ENCODE measurements at regions not wholly inside any gene's neighbourhood (a gene's known extent, or its start where the extent isn't known, plus 50 kb on each side); places are given as distances from the start of the nearest gene placed in this dataset.
"Not testable (repeated sequence)": the region's sequence is repeated elsewhere in the genome, so short reads cannot be mapped to it uniquely, and the experiment has no call there.

- no peak for TF ChIP-seq CTCF (IDR thresholded peaks at IDR 0.05; ENCODE audit: insufficient read depth, low read depth, low read length, missing control alignments)
- DNase-seq (ENCODE audit: low read depth): no peak
- H3K4me3 ChIP-seq (ENCODE audit: low read depth, low read length): no peak overlapping the region
Observed at GRCh38 chr11:23884341-23884740, 612.5 kb upstream of the LUZP2 start.

GRCh38 chr11:23885801-23886200 lies 611.1 kb upstream of the LUZP2 start:
- no peak for DNase-seq (ENCODE audit: low read depth)
- no peak for TF ChIP-seq CTCF (IDR thresholded peaks at IDR 0.05; ENCODE audit: insufficient read depth, low read depth, low read length, missing control alignments)
- no peak overlapping the region for H3K4me3 ChIP-seq (ENCODE audit: low read depth, low read length)

- not testable (repeated sequence) for DNase-seq (ENCODE audit: low read depth); H3K4me3 ChIP-seq (ENCODE audit: low read depth, low read length)
Observed at GRCh38 chr11:23887122-23887521, 609.7 kb upstream of the LUZP2 start.

- H3K4me3 ChIP-seq (ENCODE audit: low read depth, low read length): no peak overlapping the region
- DNase-seq (ENCODE audit: low read depth): no peak
- no peak for TF ChIP-seq CTCF (IDR thresholded peaks at IDR 0.05; ENCODE audit: insufficient read depth, low read depth, low read length, missing control alignments)
Observed at GRCh38 chr11:23893126-23893525, 603.7 kb upstream of the LUZP2 start.

- no peak for DNase-seq (ENCODE audit: low read depth)
- no peak for TF ChIP-seq CTCF (IDR thresholded peaks at IDR 0.05; ENCODE audit: insufficient read depth, low read depth, low read length, missing control alignments)
- H3K4me3 ChIP-seq (ENCODE audit: low read depth, low read length): no peak overlapping the region
Observed at GRCh38 chr11:23897453-23898286, 599.2 kb upstream of the LUZP2 start.

- no peak overlapping the region for H3K4me3 ChIP-seq (ENCODE audit: low read depth, low read length)
- DNase-seq (ENCODE audit: low read depth): no peak
- TF ChIP-seq CTCF (IDR thresholded peaks at IDR 0.05; ENCODE audit: insufficient read depth, low read depth, low read length, missing control alignments): no peak
Observed at GRCh38 chr11:23903044-23903704, 593.7 kb upstream of the LUZP2 start.

- H3K4me3 ChIP-seq (ENCODE audit: low read depth, low read length): no peak overlapping the region
- no peak for TF ChIP-seq CTCF (IDR thresholded peaks at IDR 0.05; ENCODE audit: insufficient read depth, low read depth, low read length, missing control alignments)
- no peak for DNase-seq (ENCODE audit: low read depth)
Observed at GRCh38 chr11:23919455-23919854, 577.4 kb upstream of the LUZP2 start.

Data from GM12865 (cell line).